ENCODE measurements at regions not wholly inside any gene's neighbourhood (a gene's known extent, or its start where the extent isn't known, plus 50 kb on each side); places are given as distances from the start of the nearest gene placed in this dataset.

DNA sequence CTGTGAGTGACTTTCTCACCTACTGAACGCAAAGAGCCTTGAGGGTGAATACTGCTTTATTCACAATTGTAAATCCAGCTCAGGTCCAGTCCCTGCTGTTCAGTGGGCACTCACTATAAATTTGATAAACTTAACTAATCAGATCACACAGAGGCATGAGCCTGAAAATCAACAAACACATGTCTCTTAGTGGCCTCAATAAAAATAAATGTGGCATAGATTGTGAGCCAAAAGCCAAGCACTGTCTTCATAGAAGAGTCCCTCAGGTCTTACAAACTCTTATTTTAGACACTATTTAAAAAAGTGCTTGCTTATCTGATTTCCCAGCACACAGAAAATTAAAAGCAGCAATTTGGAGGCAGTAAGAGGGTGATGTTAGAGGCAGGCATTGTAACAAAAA is 957.7 kb downstream of the SLITRK5 start:
- TF ChIP-seq POLR2AphosphoS5 (IDR thresholded peaks at IDR 0.05; ENCODE audit: borderline replicate concordance, low read depth, low read length) (no peak), FOXP2 (optimal IDR thresholded peaks at IDR 0.05; ENCODE audit: control extremely low read depth, extremely low read length, insufficient read depth) (no peak)
